H1 (cell line): ENCODE measurements at regions not wholly inside any gene's neighbourhood (a gene's known extent, or its start where the extent isn't known, plus 50 kb on each side); places are given as distances from the start of the nearest gene placed in this dataset.

Source experiments
- CTCF ChIA-PET: fragments of 300-600 bp; sonication (Branson Sonifier 250); formaldehyde crosslinking; loops from one replicate; lab custom pipeline; 2021; ENCODE audit not compliant: partially characterized antibody; lab: Charles Lee
- POLR2A ChIA-PET: fragments of 300-600 bp; sonication (Branson Sonifier 250); formaldehyde crosslinking; loops from one replicate; lab custom pipeline; 2021; ENCODE audit warnings: inconsistent platforms; ENCODE audit not compliant: partially characterized antibody; lab: Charles Lee
- DNase-seq, 2 experiments: peaks; one replicate each; pipeline versions ENCODE4 v3.0.0 to v3.0.0-alpha.2; 2010 to 2022; ENCODE audit warnings: low spot score in 2 of 2, low read depth in 1 of 2, mixed read lengths in 1 of 2
- FAIRE-seq: peaks from 2 replicates; lab custom pipeline; 2011; peaks lifted over from hg19 to GRCh38; lab: Jason Lieb, UNC
- H2AFZ ChIP-seq: 2 replicates; pipeline ENCODE4 v1.8.1; 2012; ENCODE audit warnings: low read length, inconsistent platforms
- H2AK5ac ChIP-seq: 2 replicates; pipeline ENCODE4 v1.6.1; 2013; ENCODE audit warnings: low read depth, low read length
- H2BK120ac ChIP-seq: replicated peaks from 2 replicates; pipeline ENCODE3; 2013; ENCODE audit warnings: low read depth, low read length, inconsistent platforms
- H2BK12ac ChIP-seq: 2 replicates; pipeline ENCODE4 v1.6.1; 2013; ENCODE audit warnings: low read depth, low read length
- H2BK15ac ChIP-seq: 2 replicates; pipeline ENCODE4 v1.6.1; 2013; ENCODE audit warnings: low read length
- H2BK20ac ChIP-seq: 2 replicates; pipeline ENCODE4 v1.6.1; 2013; ENCODE audit warnings: low read length
- H2BK5ac ChIP-seq: 2 replicates; pipeline ENCODE4 v1.6.1; 2013; ENCODE audit warnings: low read depth, low read length
- H3K14ac ChIP-seq: 2 replicates; pipeline ENCODE4 v1.6.1; 2013; ENCODE audit warnings: inconsistent platforms; ENCODE audit not compliant: insufficient read length
- H3K18ac ChIP-seq: 2 replicates; pipeline ENCODE4 v1.6.1; 2013; ENCODE audit warnings: low read length; ENCODE audit errors: extremely low read depth
- H3K23ac ChIP-seq: 2 replicates; pipeline ENCODE4 v1.6.1; 2013; ENCODE audit warnings: inconsistent platforms; ENCODE audit not compliant: insufficient read length
- H3K23me2 ChIP-seq: 2 replicates; pipeline ENCODE4 v1.6.1; 2013; ENCODE audit warnings: low read depth, low read length
- H3K27ac ChIP-seq: 2 replicates; pipeline ENCODE4 v1.6.1; 2011; ENCODE audit warnings: low read depth, low read length, inconsistent platforms
- H3K27me3 ChIP-seq, 4 experiments: replicated peaks in 1 of 4; 1 replicate in 1 of 4; 2 replicates in 3 of 4; pipeline versions ENCODE4 v1.6.1 to v1.8.1; 2011 to 2013; ENCODE audit warnings: low read length in 3 of 4, mild to moderate bottlenecking in 3 of 4, inconsistent platforms in 2 of 4, mixed read lengths in 2 of 4, moderate library complexity in 1 of 4; ENCODE audit not compliant: control insufficient read depth in 3 of 4, insufficient read depth in 3 of 4; ENCODE audit errors: extremely low read depth in 1 of 4
- H3K36me3 ChIP-seq, 4 experiments: 2 replicates each; pipeline versions ENCODE4 v1.6.1 to v1.8.1; 2011 to 2013; ENCODE audit warnings: mild to moderate bottlenecking in 4 of 4, low read length in 3 of 4, moderate library complexity in 2 of 4, control low read depth in 1 of 4, inconsistent platforms in 1 of 4; ENCODE audit not compliant: insufficient read depth in 4 of 4, control insufficient read depth in 2 of 4
- H3K4ac ChIP-seq: replicated peaks from 2 replicates; pipeline ENCODE3; 2013; ENCODE audit warnings: low read length, low read depth, mixed read lengths, inconsistent platforms; ENCODE audit not compliant: insufficient read length
- H3K4me1 ChIP-seq, 4 experiments: replicated peaks in 1 of 4; 1 replicate in 1 of 4; 2 replicates in 3 of 4; pipeline versions ENCODE4 v1.6.1 to v1.8.1; 2011 to 2013; ENCODE audit warnings: low read length in 3 of 4, inconsistent platforms in 2 of 4, mixed read lengths in 1 of 4; ENCODE audit not compliant: insufficient read depth in 4 of 4, control insufficient read depth in 3 of 4
- H3K4me2 ChIP-seq, 2 experiments: 2 replicates each; pipeline versions ENCODE4 v1.6.1 to v1.8.1; 2011 to 2013; ENCODE audit warnings: low read depth in 2 of 2, low read length in 2 of 2, control low read depth in 1 of 2, inconsistent platforms in 1 of 2, mild to moderate bottlenecking in 1 of 2; ENCODE audit not compliant: insufficient read depth in 1 of 2
- H3K4me3 ChIP-seq, 4 experiments: fragments of 200-600, 300-600 bp in 1 of 4; sonication (generic), shearing (Covaris generic), sonication (Bioruptor Twin) in 1 of 4; 2 replicates each; pipeline versions ENCODE4 v1.5.1 to v1.8.1; 2011 to 2016; ENCODE audit warnings: low read length in 4 of 4, low read depth in 3 of 4, control low read depth in 2 of 4, inconsistent platforms in 2 of 4, mild to moderate bottlenecking in 2 of 4, mixed read lengths in 1 of 4, moderate library complexity in 1 of 4; ENCODE audit not compliant: insufficient read depth in 2 of 4; ENCODE audit errors: extremely low read depth in 1 of 4
- H3K56ac ChIP-seq: replicated peaks from 2 replicates; pipeline ENCODE3; 2013; ENCODE audit warnings: low read depth, mild to moderate bottlenecking, mixed read lengths, low read length, inconsistent platforms; ENCODE audit not compliant: insufficient read length
- H3K79me1 ChIP-seq: 2 replicates; pipeline ENCODE4 v1.6.1; 2013; ENCODE audit warnings: low read depth, low read length, control low read depth
- H3K79me2 ChIP-seq, 2 experiments: 2 replicates each; pipeline versions ENCODE4 v1.6.1 to v1.8.1; 2012 to 2013; ENCODE audit warnings: low read length in 2 of 2, mild to moderate bottlenecking in 2 of 2, inconsistent platforms in 1 of 2; ENCODE audit not compliant: insufficient read depth in 2 of 2, control insufficient read depth in 1 of 2
- H3K9ac ChIP-seq, 4 experiments: replicated peaks in 1 of 4; 1 replicate in 1 of 4; 2 replicates in 3 of 4; pipeline versions ENCODE4 v1.6.1 to v1.8.1; 2011 to 2013; ENCODE audit warnings: low read depth in 3 of 4, low read length in 3 of 4, control low read depth in 2 of 4, mild to moderate bottlenecking in 2 of 4, moderate library complexity in 2 of 4, inconsistent platforms in 1 of 4; ENCODE audit errors: extremely low read depth in 1 of 4
- H3K9me3 ChIP-seq, 2 experiments: 2 replicates each; pipeline versions ENCODE4 v1.6.1 to v1.8.1; 2012 to 2013; ENCODE audit warnings: mild to moderate bottlenecking in 2 of 2, moderate library complexity in 2 of 2, control low read depth in 1 of 2, inconsistent platforms in 1 of 2, low read depth in 1 of 2, low read length in 1 of 2, mixed read lengths in 1 of 2; ENCODE audit not compliant: insufficient read depth in 2 of 2
- H4K20me1 ChIP-seq, 2 experiments: replicated peaks in 1 of 2; 2 replicates each; pipeline versions ENCODE3 to v1.8.1; 2011 to 2013; ENCODE audit warnings: inconsistent platforms in 2 of 2, low read length in 2 of 2, mild to moderate bottlenecking in 1 of 2; ENCODE audit not compliant: insufficient read depth in 2 of 2, control insufficient read depth in 1 of 2
- H4K5ac ChIP-seq: 2 replicates; pipeline ENCODE4 v1.6.1; 2013; ENCODE audit warnings: low read length, low read depth, mixed read lengths, inconsistent platforms; ENCODE audit not compliant: insufficient read length
- H4K8ac ChIP-seq: 2 replicates; pipeline ENCODE4 v1.8.0; 2013; ENCODE audit warnings: mild to moderate bottlenecking, moderate library complexity, low read length, inconsistent platforms; ENCODE audit not compliant: insufficient read depth; ENCODE audit errors: extremely low read depth
- H4K91ac ChIP-seq: replicated peaks from 2 replicates; pipeline ENCODE3; 2013; ENCODE audit warnings: low read length, mixed read lengths, inconsistent platforms; ENCODE audit not compliant: insufficient read length
- CBX8 ChIP-seq: fragments of 300-800, 300-1000 bp; sonication (generic); IDR thresholded peaks from 2 replicates; pipeline ENCODE4 v1.7.1; 2016; ENCODE audit warnings: low read depth, low read length, borderline replicate concordance
- CHD2 ChIP-seq: IDR thresholded peaks from 2 replicates; pipeline ENCODE4 v1.6.1; 2012; ENCODE audit warnings: low read length, improper control_type of control experiment
- EGR1 ChIP-seq: IDR thresholded peaks from 2 replicates; pipeline ENCODE4 v1.6.1; 2011; ENCODE audit warnings: low read depth, low read length, borderline replicate concordance
- KDM4A ChIP-seq: IDR thresholded peaks from one replicate; pipeline ENCODE4 v1.7.1; 2012; ENCODE audit warnings: low read depth, mild to moderate bottlenecking, moderate library complexity, low read length, inconsistent platforms; ENCODE audit not compliant: severe bottlenecking
- TAF7 ChIP-seq: optimal IDR thresholded peaks from 2 replicates; pipeline ENCODE3; 2011; ENCODE audit warnings: low read depth, mild to moderate bottlenecking, inconsistent platforms, low read length, moderate library complexity, borderline replicate concordance
- WGBS, 2 experiments: shearing (Covaris generic) in 1 of 2; methylation state at CpG; one replicate each; pipeline versions ENCODE4 v1.1.6 to v1.1.7; 2013 to 2015; ENCODE audit warnings: low lambda C conversion rate in 2 of 2, mixed read lengths in 2 of 2, inconsistent platforms in 1 of 2, low coverage in 1 of 2, missing lambda C conversion rate in 1 of 2; ENCODE audit not compliant: insufficient replicate concordance in 2 of 2, insufficient coverage in 1 of 2, insufficient read length in 1 of 2; ENCODE audit errors: extremely low coverage in 1 of 2, missing lambda C conversion rate in 1 of 2; 5-methylcytosine and 5-hydroxymethylcytosine counted together

DNA sequence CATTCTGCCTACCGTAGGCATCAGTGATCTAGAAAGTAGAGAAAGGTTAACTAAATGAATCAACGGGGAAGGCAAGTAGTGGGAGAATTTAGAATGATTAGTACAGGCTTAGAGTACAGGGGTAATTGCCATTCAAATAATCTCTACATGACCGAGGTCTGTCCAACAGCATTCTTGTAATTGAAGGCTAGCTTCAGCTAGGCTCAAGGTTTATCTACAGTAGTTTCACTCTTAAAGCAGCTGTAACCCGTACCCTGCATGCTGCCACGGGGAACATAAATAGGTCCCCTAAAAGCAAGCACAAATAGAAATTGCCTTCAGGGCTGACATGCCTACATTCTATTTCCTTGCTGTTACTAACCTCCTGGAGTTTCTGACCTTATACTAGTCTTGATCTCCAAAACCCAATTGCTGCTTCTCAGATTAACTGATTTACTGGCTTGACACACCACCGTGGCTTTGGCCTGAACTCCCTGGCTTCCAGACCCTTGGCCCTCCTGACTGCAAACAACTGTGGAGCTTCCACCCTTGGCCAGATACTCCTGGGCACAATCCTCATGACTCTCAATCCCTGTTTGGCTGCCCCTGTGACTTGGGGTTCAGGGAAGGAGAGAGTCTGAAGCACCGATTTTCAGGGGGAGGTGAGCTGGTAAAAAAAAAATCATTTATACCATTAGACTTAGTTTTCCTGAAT lies 242.1 kb upstream of the FOXN3 start:
- Histone ChIP-seq H3K23me2 (no peaks in the 10 kb centered on the region), H2BK20ac (0 out of 2 replicates have a peak overlapping the region, but pooled peaks have one; percentile 3)
- CTCF ChIA-PET, result interaction anchor here (0.8 to 0.9 kb wide), 2 partner anchors 9 to 13 kb away, joined by 3 read pairs; no protein-coding TSS in a partner anchor
- TF ChIP-seq EGR1 (no peak), CBX8 (no peak), TAF7 (no peak), KDM4A (no peak), CHD2 (no peak)
- TF ChIP-seq, all 59 proteins: peak for 0
- DNase-seq, result no peak
- Histone ChIP-seq H3K14ac (no peak overlapping the region), H3K9me3 (peaks cover 2 to 6% of the 10 kb centered on the region in 2 experiments; a peak in 1 of 4 replicates), H2AFZ (no peak overlapping the region; the same call in 1 of the 2 replicates), H3K23ac (no peak overlapping the region), H4K20me1 (no peaks in the 10 kb centered on the region), H3K4me2 (no peak overlapping the region), H2BK15ac (no peak overlapping the region), H3K56ac (no peak overlapping the region), H3K4ac (no peak overlapping the region), H3K79me2 (no peaks in the 10 kb centered on the region), H4K5ac (no peak overlapping the region), H3K27me3 (no peaks in the 10 kb centered on the region), H2BK12ac (no peak overlapping the region), H3K18ac (no peak overlapping the region), H3K36me3 (no peaks in the 10 kb centered on the region), H3K4me3 (no peak overlapping the region), H3K79me1 (no peaks in the 10 kb centered on the region), H4K8ac (no peak overlapping the region), H3K4me1 (no peaks in the 10 kb centered on the region), H4K91ac (no peak overlapping the region), H3K27ac (no peak overlapping the region), H3K9ac (no peak overlapping the region), H2BK5ac (no peak overlapping the region), H2AK5ac (no peak overlapping the region), H2BK120ac (no peak overlapping the region)
- no peak for FAIRE-seq
- WGBS, 2 experiments, result 88% methylated on average over 7 of the region's 7 CpGs; no CpG with 5 or more reads in 1 of the 2 experiments
- POLR2A ChIA-PET, result no interaction called here
